Muscle of leg (tissue), 3 donors: ENCODE measurements at regions not wholly inside any gene's neighbourhood (a gene's known extent, or its start where the extent isn't known, plus 50 kb on each side); places are given as distances from the start of the nearest gene placed in this dataset.
A peak's percentile ranks its signal among the peaks of the same experiment; 100 is the strongest.

ENCODE experiments used
- DNase-seq: peaks from one replicate; pipeline ENCODE4 v3.0.0; 2013
- H3K27ac ChIP-seq: one replicate; pipeline ENCODE4 v1.5.1; 2013; ENCODE audit warnings: mild to moderate bottlenecking, low read length, control low read depth
- H3K27me3 ChIP-seq: one replicate; pipeline ENCODE4 v1.6.1; 2013; ENCODE audit warnings: low read length; ENCODE audit not compliant: control insufficient read depth, insufficient read depth
- H3K36me3 ChIP-seq: one replicate; pipeline ENCODE4 v1.6.1; 2013; ENCODE audit warnings: low read length; ENCODE audit not compliant: control insufficient read depth, insufficient read depth
- H3K4me1 ChIP-seq: one replicate; pipeline ENCODE4 v1.6.1; 2013; ENCODE audit warnings: low read length; ENCODE audit not compliant: control insufficient read depth, insufficient read depth
- H3K4me3 ChIP-seq: one replicate; pipeline ENCODE4 v1.5.1; 2013; ENCODE audit warnings: low read length, control low read depth
- H3K9me3 ChIP-seq: replicated peaks from 2 replicates; pipeline ENCODE4 v1.6.1; 2013; ENCODE audit warnings: low read depth, low read length; ENCODE audit not compliant: control insufficient read depth
- WGBS: methylation state at CpG from one replicate; pipeline ENCODE4 v1.1.5; 2013; ENCODE audit warnings: missing lambda C conversion rate; ENCODE audit not compliant: insufficient coverage; 5-methylcytosine and 5-hydroxymethylcytosine counted together

DNA sequence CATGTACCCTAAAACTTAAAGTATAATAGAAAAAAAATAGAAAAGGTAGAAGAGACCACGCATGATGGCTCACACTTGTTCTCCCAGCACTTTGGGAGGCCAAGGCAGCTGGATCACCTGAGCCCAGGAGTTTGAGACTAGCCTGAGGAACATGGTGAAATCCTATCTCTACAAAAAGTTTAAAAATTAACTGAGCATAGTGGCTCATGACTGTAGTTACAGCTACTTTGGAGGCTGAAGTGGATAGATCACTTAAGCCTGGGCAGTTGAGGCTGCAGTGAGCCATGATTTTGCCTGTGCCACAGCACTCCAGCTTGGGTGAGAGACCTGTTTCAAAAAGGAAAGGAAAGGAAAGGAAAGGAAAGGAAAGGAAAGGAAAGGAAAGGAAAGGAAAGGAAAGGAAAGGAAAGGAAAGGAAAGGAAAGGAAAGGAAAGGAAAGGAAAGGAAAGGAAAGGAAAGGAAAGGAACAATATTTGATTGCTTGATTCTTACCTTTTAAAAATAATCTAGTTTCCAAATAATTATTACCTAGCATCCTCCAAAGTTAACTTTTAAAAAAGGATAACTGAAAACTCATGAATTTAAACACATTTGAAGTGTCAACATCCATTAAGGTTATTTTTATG, 99.9 kb upstream of the PAX6 start:
- WGBS: no CpG with 5 or more reads among the region's 1 CpG
- Histone ChIP-seq H3K27me3 (no peaks in the 10 kb centered on the region), H3K9me3 (no peaks in the 10 kb centered on the region), H3K27ac (no peak overlapping the region), H3K4me3 (no peak overlapping the region), H3K36me3 (no peaks in the 10 kb centered on the region), H3K4me1 (no peaks in the 10 kb centered on the region)
- no peak for DNase-seq

GRCh38 chr11:31903225-31904074, 92.3 kb upstream of the PAX6 start:
- peak; percentile 75 for DNase-seq
- Histone ChIP-seq H3K36me3 (no peaks in the 10 kb centered on the region), H3K27ac (peak overlapping the region; percentile 40), H3K27me3 (no peaks in the 10 kb centered on the region), H3K9me3 (no peaks in the 10 kb centered on the region), H3K4me1 (peaks cover 12% of the 10 kb centered on the region), H3K4me3 (no peak overlapping the region)
- 36% methylated on average over 5 of the region's 14 CpGs for WGBS

DNA sequence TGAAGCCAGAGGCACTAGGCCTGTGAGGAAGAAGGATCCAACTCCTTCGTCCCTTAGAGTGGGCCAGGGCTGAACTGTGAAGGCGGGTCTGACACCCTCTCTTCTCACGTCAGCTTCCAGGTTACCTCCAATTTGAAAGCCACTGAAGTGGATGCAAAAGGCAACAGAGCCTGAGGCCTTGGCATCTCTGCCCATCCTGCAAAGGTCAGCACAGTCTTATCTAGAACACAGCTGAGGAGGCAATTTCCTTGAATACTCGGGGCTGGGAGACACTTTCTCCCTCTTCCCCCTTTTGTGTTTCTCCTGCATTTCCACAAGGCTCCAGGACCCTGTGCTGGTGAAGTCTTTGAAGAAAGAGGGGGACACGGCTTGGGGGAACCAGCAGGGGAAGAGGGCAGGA, 91.6 kb upstream of the PAX6 start:
- H3K27me3 ChIP-seq: no peaks in the 10 kb centered on the region
- H3K36me3 ChIP-seq: no peaks in the 10 kb centered on the region
- H3K9me3 ChIP-seq: no peaks in the 10 kb centered on the region
- no peak overlapping the region for H3K4me3 ChIP-seq
- no peak overlapping the region for H3K27ac ChIP-seq
- peaks cover 12% of the 10 kb centered on the region for H3K4me1 ChIP-seq
- WGBS: 71% methylated on average over 3 of the region's 5 CpGs
- no peak for DNase-seq

DNA sequence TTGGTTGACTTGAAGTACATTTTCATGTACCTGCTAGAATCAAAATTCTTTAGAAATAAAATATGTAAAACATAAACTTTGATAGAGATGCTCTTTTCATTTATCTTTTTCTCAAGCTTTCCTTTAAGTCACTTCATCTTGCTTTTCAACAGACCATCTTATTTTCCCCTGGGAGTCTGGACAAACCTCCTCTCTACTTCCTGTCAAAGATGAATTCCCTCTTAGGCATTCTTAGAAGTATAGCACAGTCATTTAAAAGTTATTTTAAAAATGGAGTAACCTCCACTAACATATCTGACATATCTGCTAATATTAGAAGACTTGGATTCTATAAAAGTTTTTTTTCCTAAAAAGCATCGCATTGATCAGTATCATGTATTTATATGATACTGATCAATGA, 84.8 kb upstream of the PAX6 start:
- H3K9me3 ChIP-seq: no peaks in the 10 kb centered on the region
- no CpG with 5 or more reads among the region's 1 CpG for WGBS
- no peaks in the 10 kb centered on the region for H3K27me3 ChIP-seq
- DNase-seq: no peak
- no peak overlapping the region for H3K4me3 ChIP-seq
- H3K36me3 ChIP-seq: no peaks in the 10 kb centered on the region
- no peak overlapping the region for H3K27ac ChIP-seq
- no peaks in the 10 kb centered on the region for H3K4me1 ChIP-seq

DNA sequence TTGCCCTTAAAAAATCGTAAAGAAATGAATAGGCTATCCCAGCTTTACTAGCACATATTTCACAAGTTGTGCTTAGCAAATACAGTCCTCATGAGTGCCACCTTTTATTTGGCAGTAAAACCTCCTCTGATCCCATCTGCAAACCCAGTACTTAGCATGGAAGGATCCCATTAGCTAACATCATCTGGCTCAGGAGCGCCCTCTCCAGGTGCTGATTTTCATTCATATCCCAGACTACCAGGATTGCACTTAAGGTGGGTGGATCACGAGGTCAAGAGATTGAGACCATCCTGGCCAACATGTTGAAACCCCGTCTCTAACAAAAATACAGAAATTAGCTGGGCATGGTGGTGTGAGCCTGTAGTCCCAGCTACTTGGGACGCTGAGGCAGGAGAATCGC, 76.1 kb upstream of the PAX6 start:
- Histone ChIP-seq H3K36me3 (no peaks in the 10 kb centered on the region), H3K4me1 (no peaks in the 10 kb centered on the region), H3K4me3 (no peak overlapping the region), H3K9me3 (no peaks in the 10 kb centered on the region), H3K27ac (no peak overlapping the region), H3K27me3 (no peaks in the 10 kb centered on the region)
- no peak for DNase-seq
- 83% methylated on average over 3 of the region's 6 CpGs for WGBS

DNA sequence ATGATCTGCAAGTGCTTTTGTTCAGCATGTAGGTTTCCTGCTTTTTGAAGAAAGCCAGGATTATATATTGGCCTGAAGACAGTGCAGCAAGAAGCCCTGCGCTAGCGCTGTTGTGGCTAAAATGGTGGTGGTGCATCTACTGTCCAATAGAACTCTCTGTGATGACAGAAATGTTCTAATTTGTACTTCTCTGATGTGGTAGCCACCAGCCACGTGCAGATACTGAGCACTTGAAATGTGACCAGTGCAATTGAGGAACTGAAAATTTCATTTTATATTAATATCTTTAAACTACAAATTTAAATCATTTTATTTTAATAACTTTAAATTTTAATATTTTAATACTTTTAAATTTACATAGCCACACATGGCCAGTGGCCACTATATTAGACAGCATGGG, 73.0 kb upstream of the PAX6 start:
- H3K4me3 ChIP-seq: no peak overlapping the region
- DNase-seq: no peak
- H3K36me3 ChIP-seq: no peaks in the 10 kb centered on the region
- H3K27me3 ChIP-seq: no peaks in the 10 kb centered on the region
- H3K9me3 ChIP-seq: no peaks in the 10 kb centered on the region
- WGBS: 100% methylated on average over 2 of the region's 3 CpGs
- H3K4me1 ChIP-seq: no peaks in the 10 kb centered on the region
- no peak overlapping the region for H3K27ac ChIP-seq

- Histone ChIP-seq H3K4me1 (no peaks in the 10 kb centered on the region), H3K27ac (no peak overlapping the region), H3K9me3 (no peaks in the 10 kb centered on the region), H3K36me3 (no peaks in the 10 kb centered on the region), H3K4me3 (no peak overlapping the region), H3K27me3 (no peaks in the 10 kb centered on the region)
- no peak for DNase-seq
- WGBS: no CpG with 5 or more reads among the region's 3 CpGs
Measured at GRCh38 chr11:31883435-31883834, 72.3 kb upstream of the PAX6 start.

DNA sequence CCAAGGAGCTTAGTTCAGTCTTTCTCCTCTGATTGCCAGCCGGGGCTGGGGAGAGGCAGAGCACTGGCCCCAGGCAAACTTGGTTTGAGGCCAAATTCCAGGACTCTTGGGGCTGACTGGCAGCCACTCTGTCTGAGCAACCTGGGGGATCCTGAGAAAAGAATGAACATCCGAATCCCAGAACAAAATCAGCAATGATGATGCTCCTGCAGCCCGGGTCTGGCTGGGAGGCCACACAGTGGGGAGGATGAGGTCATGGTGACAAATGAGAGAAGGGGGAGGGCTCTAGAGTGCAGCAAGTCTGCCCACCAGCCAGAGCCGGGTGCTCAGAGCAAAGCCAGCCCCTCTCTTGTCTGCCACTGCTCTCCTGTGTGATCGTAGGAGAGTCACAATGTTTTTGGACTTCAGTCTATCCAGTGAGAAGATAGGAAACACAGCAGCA, 71.8 kb upstream of the PAX6 start:
- no peak overlapping the region for H3K27ac ChIP-seq
- DNase-seq: no peak
- H3K4me1 ChIP-seq: no peaks in the 10 kb centered on the region
- H3K27me3 ChIP-seq: no peaks in the 10 kb centered on the region
- no peaks in the 10 kb centered on the region for H3K36me3 ChIP-seq
- no peaks in the 10 kb centered on the region for H3K9me3 ChIP-seq
- 10% methylated on average over 4 of the region's 5 CpGs for WGBS
- no peak overlapping the region for H3K4me3 ChIP-seq

DNA sequence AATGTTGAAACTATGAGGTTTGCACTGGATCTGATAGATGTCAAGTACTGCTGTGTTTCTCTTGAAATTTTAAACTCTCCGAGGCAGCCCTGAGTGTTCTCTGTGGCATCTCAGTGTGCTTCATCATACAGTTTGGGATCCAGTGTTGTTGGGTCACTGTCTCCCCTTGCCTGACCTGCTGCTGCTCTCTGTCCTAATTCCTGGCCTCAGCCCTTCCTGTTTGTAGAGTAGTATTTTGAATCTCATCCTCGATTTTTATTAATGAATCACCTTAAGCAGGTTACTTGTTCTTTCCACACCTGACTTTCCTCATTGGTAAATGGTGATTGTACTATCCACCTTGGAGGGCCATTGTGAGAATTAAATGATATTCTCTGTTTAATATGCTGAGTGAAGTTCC, 70.7 kb upstream of the PAX6 start:
- Histone ChIP-seq H3K36me3 (no peaks in the 10 kb centered on the region), H3K9me3 (no peaks in the 10 kb centered on the region), H3K4me1 (no peaks in the 10 kb centered on the region), H3K27ac (no peak overlapping the region), H3K4me3 (no peak overlapping the region), H3K27me3 (peaks cover 2% of the 10 kb centered on the region)
- DNase-seq: no peak
- WGBS: 71% methylated on average over 1 of the region's 2 CpGs

DNA sequence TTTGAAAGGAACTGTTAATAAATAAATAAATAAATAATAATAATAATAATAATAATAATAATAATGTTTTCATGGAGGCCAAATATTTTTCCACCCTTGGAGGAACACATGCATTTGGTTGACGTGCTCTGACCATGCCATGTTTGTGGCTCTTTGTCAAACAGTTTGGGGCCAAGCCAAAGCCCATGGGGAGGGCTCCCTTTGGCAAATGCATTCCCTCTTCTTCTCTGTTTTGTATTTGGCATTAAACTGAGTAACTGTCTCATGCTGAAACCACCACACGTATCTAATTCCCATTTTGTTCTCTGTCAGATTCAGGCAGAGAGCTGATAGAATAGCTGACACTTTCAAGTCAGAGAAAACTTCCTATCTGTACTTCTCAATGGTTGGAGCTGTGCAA, 68.6 kb upstream of the PAX6 start:
- H3K4me3 ChIP-seq: no peak overlapping the region
- no peak for DNase-seq
- no peak overlapping the region for H3K27ac ChIP-seq
- no peaks in the 10 kb centered on the region for H3K36me3 ChIP-seq
- no peaks in the 10 kb centered on the region for H3K9me3 ChIP-seq
- H3K4me1 ChIP-seq: no peaks in the 10 kb centered on the region
- peaks cover 8% of the 10 kb centered on the region for H3K27me3 ChIP-seq
- WGBS: no CpG with 5 or more reads among the region's 2 CpGs
